Head of caudate nucleus (tissue), 42 donors: ENCODE measurements at regions not wholly inside any gene's neighbourhood (a gene's known extent, or its start where the extent isn't known, plus 50 kb on each side); places are given as distances from the start of the nearest gene placed in this dataset.
"Not testable (repeated sequence)": the region's sequence is repeated elsewhere in the genome, so short reads cannot be mapped to it uniquely, and the experiment has no call there.

Source experiments
- DNase-seq, 42 donors: peaks; one replicate each; pipeline versions ENCODE4 v3.0.0 to v3.0.0-alpha.2; 2020 to 2021; ENCODE audit warnings: mixed read lengths in 7 of 42
- intact Hi-C: fragments of 100-400 bp; cut with DNase I; formaldehyde crosslinking; loops from one replicate; pipeline ENCODE4 v1.15.0; 2022

DNA sequence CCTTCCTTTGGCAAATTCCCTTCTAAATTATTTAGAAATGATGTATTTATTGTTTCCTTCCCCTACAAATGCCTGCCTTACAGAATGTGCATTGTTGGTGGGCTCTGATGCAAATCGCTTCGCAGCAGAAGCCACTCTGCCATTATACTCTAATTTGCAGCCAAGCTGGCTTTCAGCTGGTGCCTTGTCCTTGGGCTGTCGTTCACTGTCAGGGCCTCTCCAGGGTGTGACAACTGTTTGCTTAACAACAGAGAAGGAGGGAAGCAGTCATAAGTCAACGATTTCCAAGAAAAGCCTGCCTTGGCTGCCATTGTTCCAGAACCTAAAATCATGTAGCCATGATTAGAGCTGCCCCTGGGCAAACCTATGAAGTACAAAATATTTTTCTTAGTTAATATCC is 260.1 kb upstream of the RGMB start:
- DNase-seq, result no peak
- intact Hi-C loops, result no loop called here

DNA sequence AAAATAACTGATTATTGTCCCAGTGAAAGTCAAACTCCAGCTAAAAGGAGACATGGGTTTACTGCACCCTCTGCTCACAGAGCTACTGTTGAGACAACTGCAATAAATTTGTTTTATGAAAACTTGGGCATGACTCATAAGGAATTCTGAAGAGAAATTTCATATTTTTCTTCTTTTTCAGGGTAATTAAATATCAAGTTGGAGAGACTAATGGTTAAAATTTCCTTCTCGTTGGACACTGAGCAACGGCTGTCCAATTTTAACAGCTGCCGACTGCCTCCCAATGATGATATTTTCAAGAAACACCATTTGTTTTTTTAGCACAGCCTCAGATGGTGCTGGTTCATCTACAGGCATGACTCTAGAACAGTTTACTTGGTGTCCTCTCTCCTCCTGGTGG is 259.2 kb upstream of the RGMB start:
- no peak for DNase-seq

DNA sequence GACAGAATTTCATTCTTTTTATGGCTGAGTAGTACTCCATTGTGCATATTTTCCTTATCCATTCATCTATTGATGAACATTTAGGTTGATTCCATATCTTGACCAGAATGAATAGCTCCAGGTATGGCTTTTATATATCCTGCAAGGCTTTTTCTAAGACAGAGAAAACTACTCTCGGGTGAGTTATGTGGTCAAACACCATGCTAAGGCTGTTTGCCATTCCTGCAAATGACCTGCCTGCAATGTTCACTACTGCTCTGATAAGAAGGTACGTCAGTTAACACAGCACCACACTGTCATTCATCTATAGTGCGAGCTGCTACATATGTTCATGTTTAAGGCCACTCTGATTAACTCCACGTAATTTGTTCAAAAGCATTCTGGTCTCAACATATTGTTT is 256.8 kb upstream of the RGMB start:
- intact Hi-C loops, result no loop called here
- no peak for DNase-seq

More for the DNA sequence above, 259.2 kb upstream of the RGMB start:
- intact Hi-C loops, result no loop called here

DNA sequence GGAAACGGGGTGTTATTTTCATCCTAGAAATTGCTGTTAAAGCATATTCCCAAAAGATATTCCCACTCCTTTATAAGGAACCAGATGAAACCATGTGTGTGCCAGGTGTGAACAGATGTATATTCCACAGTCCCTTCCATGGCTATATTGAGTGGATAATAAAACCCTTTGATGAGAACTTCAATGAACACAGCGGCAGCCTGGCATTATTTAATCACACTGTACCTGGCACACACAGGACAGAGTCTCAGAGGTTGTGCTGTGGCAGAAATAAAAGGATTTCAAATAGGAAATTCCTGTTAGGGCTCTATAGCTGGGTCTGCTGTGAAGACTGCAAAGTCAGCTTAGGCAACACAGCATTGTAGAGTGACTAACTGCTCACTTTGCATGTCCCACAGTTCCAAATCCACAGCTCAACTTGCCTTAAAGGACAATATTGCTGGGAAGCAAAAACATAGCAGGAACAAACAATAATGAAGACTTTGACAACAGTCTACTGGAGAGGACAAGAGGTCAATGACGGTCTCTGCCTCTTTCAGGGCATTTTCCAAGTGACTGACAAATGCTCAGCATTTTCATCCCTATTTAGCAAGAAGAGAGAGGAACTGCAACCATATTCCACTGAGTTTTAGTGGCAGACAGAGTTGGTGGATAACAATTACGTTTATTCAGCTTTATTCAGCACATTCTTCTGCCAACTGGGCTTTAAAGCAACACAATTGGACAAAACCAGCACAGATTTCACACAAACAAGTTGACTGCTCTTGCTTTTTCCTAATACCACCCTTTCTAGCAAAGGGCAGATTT is 255.7 kb upstream of the RGMB start:
- intact Hi-C loops, result no loop called here
- peak in 2 of 42 donors; percentile 1 to 8 for DNase-seq

DNA sequence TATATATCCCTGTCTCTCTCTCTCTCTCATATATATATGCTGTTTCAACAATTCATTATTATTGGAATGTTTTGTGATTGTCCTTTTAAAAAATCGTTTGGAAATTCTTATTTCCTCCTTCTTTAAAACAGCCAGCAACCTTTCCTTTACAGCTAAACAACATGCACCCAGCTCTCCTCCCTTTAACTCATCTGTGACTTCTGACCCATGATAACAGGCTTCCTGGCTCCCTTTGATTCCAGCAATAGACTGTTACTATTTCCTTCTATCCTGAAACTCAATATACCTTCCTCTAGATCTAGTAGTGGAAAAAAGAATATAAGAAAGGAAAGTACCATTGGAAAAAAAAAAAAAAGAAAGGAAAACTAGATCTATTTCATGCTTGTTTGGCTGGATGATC is 254.7 kb upstream of the RGMB start:
- intact Hi-C loops, result no loop called here
- DNase-seq, result no peak

DNA sequence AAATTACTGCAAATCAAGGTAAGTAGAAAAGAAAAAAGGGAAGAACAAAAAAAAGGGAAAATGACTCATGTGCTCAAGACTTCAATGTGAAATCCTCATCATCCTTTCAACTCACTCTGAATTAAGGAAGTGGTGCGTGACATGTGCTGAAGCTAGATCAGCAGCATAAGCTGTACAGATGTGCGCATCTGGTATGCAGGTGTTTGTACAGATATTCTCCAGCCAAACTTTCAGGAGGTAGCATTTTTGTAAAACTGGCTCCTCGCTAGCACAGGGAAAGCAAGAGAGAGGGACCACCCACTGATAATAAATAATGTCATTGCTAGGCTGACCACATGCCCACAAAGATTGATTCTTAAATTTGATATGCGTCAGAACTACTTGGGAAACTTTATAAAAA is 253.9 kb upstream of the RGMB start:
- intact Hi-C loops, result no loop called here
- no peak for DNase-seq

DNA sequence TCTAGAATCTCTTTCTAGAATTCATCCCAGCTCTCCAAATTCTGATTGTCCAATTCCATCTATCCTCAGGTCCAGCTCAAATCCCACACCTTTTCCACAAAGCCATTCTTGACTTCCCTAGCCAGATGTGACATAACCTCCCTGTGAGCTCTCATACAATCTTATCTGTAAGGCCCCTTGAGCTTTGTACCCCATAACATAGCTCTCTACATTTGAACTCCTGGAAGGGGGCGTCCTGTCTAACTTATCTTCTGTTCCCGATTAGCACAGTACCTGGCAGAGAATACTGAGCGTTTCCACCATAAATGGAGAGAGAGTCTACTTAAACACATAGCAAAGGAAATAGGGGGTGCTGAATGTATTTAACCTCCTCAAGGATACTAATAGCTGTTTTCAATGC is 251.6 kb upstream of the RGMB start:
- intact Hi-C loops, result no loop called here
- DNase-seq, result no peak

DNA sequence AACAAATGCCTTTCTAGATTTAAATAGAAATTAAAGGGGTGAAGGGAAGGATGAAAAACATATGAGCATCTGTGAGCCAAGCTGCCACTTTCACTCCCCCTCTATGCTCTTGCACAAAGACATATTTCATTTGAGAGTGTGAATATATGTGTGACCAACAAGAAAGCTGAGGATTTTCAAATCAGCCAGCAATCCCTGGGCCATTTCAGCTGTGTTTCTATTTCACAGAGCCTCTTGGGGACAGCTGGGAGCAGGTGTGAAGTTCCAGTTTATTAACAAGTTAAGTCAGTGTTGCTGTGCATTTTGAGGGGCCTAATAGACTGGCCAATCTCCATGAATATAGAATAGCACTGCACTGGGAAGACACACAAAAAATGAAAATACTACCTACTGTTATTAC is 248.7 kb upstream of the RGMB start:
- DNase-seq, result no peak
- intact Hi-C loops, result no loop called here

DNA sequence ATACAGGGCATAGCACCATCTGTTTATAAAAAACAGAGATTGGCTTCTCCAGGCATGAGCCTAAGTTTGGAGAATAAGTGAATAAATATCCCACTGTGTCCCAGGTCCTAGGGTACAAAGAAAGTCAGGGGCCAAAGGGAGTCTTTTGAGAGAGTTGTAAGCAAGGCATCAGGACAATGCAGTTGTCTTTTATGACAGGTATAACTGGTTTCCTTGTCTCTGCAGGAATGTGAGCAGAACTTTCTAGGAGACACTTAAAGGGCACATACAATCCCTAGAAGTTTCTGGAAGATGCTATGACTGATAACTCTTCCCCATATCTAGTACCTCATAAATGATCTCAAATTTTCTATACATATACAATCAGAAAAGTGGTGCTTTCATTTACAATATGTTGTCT is 245.6 kb upstream of the RGMB start:
- DNase-seq, result no peak
- intact Hi-C loops, result no loop called here

DNA sequence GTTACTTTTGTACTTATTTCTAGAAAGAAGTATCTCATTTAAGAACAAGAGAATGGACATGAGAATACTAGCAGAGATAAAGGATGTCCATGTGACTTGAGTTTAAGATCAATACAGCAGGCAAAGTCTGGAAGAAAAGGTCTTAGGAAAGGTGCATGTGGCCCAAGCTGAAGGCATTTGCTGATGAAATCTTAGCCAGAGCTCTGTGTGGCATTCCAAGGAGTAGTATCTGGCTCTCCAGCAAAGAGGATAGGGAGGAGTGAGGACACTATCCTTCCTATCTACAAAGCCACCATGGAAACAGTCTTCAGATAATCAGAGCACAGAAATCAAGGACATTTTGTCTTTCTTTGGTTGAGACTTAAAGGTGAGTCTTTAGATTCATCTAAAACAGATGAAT is 244.1 kb upstream of the RGMB start:
- intact Hi-C loops, result no loop called here
- no peak for DNase-seq

DNA sequence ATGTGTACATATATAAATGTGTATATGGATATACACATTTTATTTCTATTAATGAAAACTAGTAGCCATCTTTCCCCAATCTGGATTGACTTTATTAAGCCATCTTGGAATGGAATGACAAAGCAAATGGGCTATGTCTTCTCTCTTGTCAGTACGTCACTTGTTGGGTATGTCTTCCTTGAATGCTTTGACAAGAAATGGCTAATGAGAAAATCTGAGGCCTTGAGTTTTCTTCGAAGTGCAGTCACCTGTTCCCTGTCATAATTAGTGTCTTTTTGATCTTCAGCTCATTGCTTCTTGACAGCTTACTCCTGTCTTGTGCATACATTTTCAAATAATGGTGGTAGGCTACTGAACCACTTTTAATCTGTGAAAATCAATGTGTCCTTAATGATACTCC is 243.2 kb upstream of the RGMB start:
- intact Hi-C loops, result no loop called here
- DNase-seq, result no peak

DNA sequence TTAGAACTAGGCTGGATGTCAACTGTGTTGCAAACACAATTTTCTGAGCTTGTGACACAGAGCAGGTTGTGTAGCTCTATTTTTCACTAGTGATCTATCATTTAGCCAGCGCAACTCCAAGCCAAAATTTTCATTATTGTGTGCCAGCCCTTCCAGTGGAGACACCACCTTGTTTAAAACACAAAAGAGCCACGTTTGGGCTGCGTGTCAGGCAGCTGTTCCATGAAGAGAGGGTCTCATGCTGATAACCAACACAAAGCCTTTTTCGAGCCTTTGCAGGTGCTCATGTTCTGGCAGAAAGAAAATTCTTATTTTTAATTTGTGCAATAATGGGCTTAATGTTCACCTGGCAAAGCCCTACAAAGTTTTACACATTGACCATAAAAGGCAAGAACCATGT is 237.6 kb upstream of the RGMB start:
- intact Hi-C loops, result no loop called here
- DNase-seq, result no peak

DNA sequence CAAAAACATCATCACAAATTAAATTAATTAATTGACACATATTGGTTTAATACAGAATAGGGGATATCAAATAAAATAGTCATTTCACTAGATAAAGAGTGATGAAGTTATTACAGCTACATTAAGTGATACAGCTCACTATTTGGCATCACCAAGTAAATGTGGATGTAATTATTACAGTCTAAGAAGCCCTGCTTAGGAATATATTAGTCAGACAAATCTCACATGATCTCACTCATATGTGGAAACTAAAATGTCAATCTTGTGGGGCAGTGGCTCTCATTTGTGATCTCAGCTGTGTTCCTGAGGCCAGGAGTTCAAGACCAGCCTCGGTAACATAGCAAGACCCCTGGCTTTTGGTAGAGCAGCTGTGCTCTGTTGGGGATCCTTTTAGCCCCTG is 233.4 kb upstream of the RGMB start:
- intact Hi-C loops, result no loop called here
- no peak for DNase-seq

DNA sequence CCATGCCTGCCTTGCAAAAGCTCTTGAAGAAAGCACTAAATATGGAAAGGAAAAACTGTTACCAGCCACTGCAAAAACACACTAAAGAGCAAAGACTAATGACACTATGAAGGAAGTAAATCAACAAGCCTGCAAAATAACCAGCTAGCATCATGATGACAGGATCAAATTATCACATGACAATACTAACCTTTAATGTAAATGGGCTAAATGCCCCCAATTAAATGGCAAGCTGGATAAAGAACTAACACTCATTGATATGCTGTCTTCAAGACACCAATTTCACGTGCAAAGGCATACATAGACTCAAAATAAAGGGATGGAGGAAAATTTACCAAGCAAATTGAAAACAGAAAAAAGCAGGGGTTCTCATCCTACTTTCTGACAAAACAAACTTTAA is 231.8 kb upstream of the RGMB start:
- no peak for DNase-seq
- intact Hi-C loops, result no loop called here

DNA sequence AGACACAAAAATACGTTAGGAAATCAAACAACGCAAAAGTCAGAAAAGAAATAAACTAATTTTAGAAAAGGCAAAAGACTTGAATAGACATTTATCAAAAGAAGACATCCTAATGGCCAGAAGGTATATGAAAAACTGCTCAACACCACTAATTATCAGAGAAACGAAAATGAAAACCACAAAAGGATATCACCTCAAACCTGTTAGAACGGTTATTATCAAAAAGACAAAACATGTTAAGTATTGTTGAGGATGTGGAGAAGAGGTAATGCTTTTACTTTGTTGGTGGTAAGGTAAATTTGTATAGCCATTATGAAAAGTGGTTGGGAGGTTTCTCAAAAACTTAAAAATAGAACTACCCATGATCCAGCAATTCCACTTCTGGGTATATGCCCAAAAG is 230.0 kb upstream of the RGMB start:
- DNase-seq, result no peak
- intact Hi-C loops, result no loop called here

DNA sequence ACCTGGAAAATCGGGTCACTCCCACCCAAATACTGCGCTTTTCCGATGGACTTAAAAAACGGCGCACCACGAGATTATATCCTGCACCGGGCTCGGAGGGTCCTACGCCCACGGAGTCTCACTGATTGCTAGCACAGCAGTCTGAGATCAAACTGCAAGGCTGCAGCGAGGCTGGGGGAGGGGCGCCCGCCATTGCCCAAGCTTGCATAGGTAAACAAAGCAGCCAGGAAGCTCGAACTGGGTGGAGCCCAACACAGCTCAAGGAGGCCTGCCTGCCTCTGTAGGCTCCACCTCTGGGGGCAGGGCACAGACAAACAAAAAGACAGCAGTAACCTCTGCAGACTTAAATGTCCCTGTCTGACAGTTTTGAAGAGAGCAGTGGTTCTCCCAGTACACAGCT is 226.5 kb upstream of the RGMB start:
- DNase-seq, intact Hi-C loops: not testable (repeated sequence)

DNA sequence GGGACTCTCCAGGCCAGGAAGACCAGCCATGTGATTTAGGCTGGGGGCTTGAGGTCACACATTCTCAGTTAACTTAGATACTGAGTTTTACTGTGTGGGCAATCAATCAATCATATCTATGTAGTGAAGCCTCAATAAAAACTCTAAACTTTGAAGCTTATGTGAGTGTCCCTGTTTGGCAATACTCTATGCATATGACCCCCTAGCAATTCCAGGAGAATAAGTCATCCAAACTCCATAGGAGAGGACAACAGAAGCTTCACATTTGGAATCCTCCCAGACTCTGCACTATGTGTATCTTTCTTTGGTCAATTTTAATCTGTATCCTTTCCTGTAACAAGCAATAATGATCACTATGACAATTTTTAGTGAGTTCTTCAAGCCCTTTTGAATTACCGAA is 216.8 kb upstream of the RGMB start:
- DNase-seq, result no peak
- intact Hi-C loops, result no loop called here

DNA sequence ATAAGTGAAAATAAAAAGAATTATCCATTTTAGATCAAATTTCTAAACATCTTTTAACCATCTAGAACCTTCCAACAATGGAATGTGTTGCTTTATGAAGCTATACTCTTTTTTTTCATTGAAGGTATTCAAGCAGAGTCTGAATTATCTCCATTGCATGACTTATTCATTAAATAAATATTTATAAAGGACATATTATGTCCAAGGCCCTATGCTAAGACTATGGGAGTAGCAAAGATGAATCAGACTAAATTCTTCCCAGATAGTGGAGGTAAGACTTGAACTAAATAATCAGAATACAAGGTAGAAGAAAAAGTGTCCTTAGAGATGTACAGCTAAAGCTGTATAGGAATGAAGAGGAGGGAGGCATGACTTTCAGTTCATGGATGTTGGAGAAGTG is 215.5 kb upstream of the RGMB start:
- intact Hi-C loops, result no loop called here
- no peak for DNase-seq

DNA sequence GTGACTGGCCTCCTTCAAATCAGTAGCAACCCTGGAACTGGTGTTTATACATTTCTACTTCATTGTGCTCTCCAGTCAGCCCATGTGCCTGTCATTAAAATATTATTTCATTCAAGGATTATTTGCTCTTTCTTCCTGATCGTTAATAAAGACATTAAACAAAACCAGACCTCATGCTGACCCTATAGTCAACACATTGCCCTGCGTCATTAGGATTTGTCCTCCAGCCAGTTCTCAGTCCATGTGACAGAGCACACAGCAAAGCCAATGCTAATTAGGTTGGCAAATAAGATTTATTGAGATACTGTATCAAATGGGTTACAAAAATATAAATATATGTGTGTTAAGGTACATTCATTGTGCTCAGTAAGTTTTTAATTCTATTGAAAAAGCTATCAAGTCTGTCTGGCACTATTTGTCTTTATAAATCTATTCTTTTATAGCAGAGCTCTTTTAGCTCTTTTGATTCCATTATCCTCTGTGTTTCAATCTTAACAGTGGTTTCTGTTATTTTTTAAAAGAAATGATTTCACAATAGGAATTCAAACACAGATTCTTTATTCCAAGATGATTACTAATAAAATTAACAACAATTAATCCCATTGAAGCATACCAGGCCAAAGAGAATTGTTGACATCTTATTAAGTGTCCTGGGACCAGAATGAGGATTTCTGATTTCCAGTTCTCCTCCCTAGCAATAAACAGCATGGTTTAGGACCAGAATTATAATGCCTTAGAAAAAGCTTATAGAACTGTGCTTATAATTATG is 209.4 kb upstream of the RGMB start:
- DNase-seq, result no peak
- intact Hi-C loops, result no loop called here

DNA sequence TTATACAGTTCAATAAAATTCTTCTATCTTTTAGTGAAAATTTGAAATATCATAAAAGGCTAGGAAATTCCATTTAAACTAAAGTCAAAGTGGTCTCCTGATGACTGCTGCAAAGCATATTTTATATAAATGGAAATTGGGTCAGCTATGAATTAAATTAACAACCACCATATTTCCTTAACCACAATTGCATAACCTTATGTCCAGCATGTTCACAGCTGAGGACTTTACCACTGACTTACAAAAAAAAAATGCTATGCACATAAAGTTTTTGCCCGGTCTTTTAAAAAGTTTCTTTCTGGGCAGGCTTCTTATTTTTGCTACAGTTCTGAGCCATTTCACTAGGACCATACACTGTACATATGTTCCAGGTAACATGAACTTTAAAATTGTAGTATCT is 208.6 kb upstream of the RGMB start:
- DNase-seq, result no peak
- intact Hi-C loops, result no loop called here

DNA sequence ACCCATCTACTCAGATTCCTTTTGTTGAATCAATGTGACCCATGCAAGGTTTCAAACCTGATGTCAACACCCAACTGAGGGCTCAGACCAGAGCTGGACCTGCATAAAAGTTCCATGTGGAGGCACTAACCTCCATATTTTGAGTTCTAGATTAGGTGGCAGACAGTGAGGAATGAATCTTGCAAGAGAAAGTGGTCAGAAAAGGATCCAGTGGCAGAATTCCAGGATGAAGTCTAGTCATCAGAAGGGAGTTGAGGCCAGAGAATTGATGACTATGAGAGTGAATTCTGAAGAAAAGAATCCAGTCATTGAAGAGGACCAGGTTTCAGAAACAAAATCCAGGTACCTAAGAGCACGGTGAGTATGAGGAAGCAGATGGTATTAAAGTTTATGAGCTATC is 205.1 kb upstream of the RGMB start:
- no peak for DNase-seq
- intact Hi-C loops, result no loop called here
